Effector CD8-positive, alpha-beta T cell (primary cell): ENCODE measurements at regions not wholly inside any gene's neighbourhood (a gene's known extent, or its start where the extent isn't known, plus 50 kb on each side); places are given as distances from the start of the nearest gene placed in this dataset.
"Not testable (repeated sequence)": the region's sequence is repeated elsewhere in the genome, so short reads cannot be mapped to it uniquely, and the experiment has no call there.

ENCODE experiments used
- DNase-seq: peaks from one replicate; lab custom pipeline; 2025; lab: John Stamatoyannopoulos, UW

DNA sequence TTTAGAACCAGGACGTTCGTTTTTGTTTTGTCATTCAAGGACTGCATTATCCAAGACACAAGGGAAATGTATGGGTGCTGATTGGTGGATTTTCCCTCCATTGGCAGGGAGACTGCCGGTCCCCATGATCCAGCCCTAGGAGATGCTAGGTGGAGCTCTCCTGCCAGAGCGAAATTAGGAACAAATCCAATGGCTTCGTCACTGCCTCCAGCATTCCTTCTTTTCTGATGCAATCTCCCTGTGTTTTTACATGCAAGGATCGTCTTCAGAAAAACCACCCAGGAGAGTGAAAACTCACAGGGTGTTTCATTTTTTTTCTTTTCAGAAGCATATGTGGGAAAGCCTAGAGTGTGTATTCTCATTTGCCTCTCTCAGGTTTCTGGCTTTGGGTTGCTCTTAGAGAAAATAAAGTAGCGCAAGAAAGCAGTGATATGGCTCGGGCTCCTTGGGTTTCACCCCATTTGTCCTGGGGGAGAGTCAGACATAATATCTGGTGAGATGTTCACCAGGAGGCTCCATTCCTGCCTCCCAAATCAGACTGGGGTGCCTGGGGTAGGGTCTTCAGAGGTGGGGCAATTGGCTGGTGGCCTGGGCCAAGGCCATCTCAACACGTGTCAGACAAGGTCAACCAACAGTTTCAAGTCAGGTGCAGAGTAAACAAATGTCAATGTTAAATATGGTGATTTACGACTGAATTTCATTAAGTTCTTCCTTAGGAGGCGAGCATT is 450.9 kb upstream of the MKI67 start:
- no peak for DNase-seq

DNA sequence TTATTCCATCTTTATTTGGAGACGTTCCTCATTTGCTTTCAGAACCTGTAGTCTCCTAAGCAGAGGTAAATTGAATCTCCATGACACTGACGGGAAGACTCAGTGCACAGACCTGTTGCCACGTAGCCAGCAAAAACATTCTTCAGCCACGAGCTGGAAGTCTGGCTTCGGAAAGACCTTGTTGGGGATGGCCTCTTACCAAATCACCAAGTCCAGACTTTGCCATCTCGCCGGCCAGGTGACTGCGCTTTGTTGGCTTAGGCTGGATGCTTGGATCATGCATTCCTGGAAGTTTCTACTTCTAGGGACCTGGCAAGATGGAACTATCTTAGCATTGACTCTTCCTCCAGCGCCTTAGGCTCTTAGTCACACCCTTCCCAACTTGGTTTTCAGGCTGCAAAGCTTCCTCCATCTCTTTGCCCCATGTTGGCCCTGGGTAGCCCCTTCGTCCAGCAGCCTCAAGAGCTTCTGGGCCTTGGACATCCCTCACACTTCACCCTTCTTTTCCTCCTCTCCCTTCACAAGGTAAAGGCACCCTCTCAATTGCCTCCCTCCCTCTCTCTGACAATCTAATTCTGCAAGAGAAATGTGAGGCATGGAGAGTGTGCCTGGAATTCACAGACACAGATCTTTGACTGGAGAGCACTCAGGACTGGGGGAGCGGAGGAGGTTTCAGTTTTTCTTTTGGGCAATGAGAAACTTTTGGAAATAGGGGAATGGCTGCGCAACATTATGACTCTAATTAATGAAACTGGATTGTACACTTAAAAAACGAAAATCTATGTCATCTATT is 451.9 kb upstream of the MKI67 start:
- no peak for DNase-seq

- no peak for DNase-seq
These were observed 452.5 kb upstream of the MKI67 start for GRCh38 chr10:128578766-128579165.

- no peak for DNase-seq
These were observed 453.1 kb upstream of the MKI67 start for GRCh38 chr10:128579280-128579865.

GRCh38 chr10:128579901-128580300 is 453.7 kb upstream of the MKI67 start:
- DNase-seq: no peak

- DNase-seq: not testable (repeated sequence)
These were observed 456.9 kb upstream of the MKI67 start for GRCh38 chr10:128583125-128583524.

DNA sequence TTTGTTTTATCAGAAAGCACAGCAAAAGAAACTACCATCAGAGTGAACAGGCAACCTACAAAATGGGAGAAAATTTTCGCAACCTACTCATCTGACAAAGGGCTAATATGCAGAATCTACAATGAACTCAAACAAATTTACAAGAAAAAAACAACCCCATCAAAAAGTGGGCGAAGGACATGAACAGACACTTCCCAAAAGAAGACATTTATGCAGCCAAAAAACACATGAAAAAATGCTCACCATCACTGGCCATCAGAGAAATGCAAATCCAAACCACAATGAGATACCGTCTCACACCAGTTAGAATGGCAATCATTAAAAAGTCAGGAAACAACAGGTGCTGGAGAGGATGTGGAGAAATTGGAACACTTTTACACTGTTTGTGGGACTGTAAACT is 460.4 kb upstream of the MKI67 start:
- DNase-seq: not testable (repeated sequence)

- DNase-seq: no peak
These were observed 461.5 kb upstream of the MKI67 start for GRCh38 chr10:128587689-128588088.

DNA sequence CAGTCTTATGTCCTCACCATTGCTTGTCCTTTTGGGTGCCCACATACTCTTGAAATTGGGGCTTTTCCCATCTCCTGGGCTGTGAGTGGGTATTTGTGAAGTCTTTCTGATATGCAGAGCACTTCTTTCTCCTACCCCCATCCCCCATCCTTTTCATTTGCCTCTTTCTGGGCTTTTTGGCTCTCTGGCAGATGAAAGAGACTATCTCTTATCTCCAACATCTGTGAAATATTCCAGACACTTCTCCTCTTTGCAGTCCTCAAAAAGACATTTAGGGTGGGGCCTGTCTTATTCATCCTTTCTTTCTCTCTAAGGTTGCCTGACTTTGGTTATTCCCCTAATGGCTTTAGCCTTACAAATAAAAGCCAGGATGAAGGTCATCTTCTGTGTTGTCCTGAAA is 462.2 kb upstream of the MKI67 start:
- no peak for DNase-seq

- DNase-seq: no peak
These were observed 468.5 kb upstream of the MKI67 start for GRCh38 chr10:128594688-128595087.

DNA sequence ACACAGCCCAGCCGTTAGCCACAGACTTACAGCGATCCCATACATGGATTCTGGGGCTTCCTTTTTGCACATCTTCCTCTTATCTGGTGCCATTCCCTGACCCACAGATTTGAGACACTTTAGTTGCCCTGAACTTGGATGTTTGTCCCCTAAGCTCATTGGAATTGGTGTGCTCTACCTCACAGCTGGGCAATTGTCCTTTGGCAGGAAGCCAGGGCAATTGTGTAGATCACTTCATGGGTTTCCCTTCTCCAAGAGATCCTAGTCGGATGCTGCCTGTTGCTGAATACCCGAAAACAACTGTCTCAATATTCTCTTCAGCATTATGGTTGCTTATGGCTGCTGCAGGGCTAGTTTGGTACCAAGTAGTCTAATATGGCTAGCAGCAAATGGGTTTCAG is 470.7 kb upstream of the MKI67 start:
- DNase-seq: no peak

DNA sequence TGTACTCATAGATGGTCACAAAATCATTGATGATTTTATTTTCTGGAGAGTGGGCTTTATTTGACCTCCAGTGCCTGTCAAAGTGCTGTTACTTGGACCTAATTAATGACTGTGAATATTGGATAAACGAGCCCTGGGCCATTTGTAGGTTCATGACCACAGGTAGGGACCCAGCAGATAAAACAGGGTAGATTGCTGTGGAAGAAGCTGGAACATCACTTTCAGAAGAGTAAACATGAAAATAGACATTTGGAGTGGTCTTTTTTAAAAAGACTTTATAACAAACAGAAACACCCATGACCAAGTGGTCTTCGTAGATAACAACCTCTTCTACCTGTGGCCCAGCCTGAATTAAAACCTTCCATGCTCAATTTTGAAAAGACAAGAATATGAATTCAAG is 472.8 kb upstream of the MKI67 start:
- DNase-seq: no peak

DNA sequence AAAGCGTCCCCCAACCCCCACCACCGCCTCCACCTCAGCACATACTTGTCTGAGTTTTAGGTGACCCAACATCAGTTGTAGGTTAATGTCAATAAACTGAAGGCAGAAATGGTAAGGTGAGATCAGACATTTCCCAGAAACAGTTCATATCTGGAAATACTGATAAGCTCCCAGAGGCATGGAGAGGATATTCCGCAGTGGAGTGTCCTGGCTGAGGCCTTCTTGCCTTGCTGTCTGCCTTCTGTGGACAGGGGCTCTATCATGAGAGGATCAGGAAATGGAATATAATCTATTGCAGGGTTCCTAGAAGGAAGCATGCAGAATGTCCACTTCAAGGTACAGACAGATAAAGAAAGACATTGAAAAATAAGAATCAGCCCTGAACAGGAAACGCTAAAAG is 473.3 kb upstream of the MKI67 start:
- no peak for DNase-seq

GRCh38 chr10:128602183-128602582 is 476.0 kb upstream of the MKI67 start:
- DNase-seq: no peak

- no peak for DNase-seq
These were observed 477.8 kb upstream of the MKI67 start for GRCh38 chr10:128604025-128604424.

DNA sequence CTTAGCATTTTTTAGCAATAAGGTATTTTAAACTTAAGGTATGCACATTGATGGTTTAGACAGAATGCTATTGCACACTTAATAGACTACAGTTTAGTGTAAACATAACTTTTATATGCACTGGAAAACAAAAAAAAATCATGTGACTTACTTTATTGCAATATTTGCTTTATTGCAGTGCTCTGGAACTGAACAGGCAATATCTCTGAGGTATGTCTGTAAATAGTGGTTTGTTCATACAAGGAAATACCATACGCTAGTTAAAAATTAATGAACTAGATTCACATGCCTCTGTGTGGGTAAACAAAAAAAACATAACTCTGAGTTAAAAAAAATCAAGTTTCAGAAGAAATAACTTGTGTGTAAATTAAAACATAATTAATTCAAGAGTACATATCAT is 479.0 kb upstream of the MKI67 start:
- no peak for DNase-seq

- DNase-seq: no peak
These were observed 479.8 kb upstream of the MKI67 start for GRCh38 chr10:128606055-128606454.

- DNase-seq: no peak
These were observed 482.6 kb upstream of the MKI67 start for GRCh38 chr10:128608791-128609190.

DNA sequence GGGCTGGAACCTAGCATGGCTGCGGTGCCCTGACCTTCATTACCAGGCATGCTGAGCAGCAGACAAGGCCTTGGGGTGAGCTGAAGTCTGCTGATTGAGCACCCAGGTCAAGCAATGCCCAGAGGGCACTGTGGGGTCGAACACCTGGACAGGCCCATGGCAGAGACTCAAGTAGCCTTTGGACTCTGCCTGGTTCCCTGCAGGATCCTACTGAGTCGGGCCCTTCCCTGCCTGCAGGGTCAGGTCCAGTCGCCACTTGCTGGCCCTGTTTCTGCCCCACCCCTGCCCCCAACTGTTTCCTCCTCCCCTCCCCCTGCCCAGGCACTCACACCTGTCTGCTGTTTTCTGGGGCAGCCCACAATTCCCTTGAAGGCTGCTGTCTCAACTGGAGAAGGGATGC is 483.2 kb upstream of the MKI67 start:
- DNase-seq: no peak

- DNase-seq: no peak
These were observed 483.9 kb upstream of the MKI67 start for GRCh38 chr10:128610113-128610512.

GRCh38 chr10:128612195-128612594 is 486.0 kb upstream of the MKI67 start:
- no peak for DNase-seq

GRCh38 chr10:128612631-128613030 is 486.4 kb upstream of the MKI67 start:
- no peak for DNase-seq

DNA sequence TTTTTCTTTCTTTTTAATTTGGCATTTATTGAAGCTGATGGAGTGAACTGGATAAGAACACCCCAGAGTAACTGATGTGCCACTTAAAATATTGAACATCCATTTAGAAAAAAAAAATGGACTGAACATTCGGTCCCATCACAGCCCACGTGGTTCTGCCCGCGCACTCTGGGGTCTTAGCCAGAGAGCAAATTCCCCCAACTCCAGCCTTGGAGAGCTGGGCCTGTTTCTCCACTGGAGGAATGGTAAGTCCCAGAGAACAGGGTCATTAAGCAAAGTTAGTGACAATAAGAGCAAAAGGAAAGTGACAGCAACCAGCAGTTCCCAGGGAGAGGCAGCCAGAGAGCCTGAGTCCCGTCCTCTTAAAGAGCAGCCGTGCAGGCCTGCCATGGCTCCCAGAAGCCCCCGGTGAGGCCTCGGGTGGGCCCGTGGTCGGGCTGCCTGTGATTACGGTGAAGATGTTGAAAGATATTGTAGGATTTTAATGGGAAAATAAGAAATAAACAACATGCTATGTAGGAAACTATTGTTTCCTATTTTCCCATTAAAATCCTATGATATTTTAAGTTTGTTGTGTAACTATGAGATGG is 487.9 kb upstream of the MKI67 start:
- DNase-seq: no peak
